Panc1 (cell line): ENCODE measurements at regions not wholly inside any gene's neighbourhood (a gene's known extent, or its start where the extent isn't known, plus 50 kb on each side); places are given as distances from the start of the nearest gene placed in this dataset.

ENCODE experiments used
- ATAC-seq: fragments of 200-7000 bp; cut with Tn5 transposase; 2 replicates; pipeline ENCODE4 v1.9.1; 2020; ENCODE audit warnings: mild to moderate bottlenecking, moderate library complexity
- BruUV-seq: library from RNA; stranded (reverse); fragments of 400-500 nt; replicated peaks from 2 replicates; lab custom pipeline; 2021; lab: Mats Ljungman, UMichigan
- CTCF ChIA-PET: fragments of 300-600 bp; sonication (Branson Sonifier 250); formaldehyde crosslinking; loops from one replicate; lab custom pipeline; 2022; ENCODE audit warnings: antibody characterized with exemption; lab: Charles Lee
- POLR2A ChIA-PET: fragments of 300-600 bp; sonication (Branson Sonifier 250); formaldehyde crosslinking; loops from one replicate; lab custom pipeline; 2022; ENCODE audit warnings: antibody characterized with exemption; lab: Charles Lee
- DNase-seq: peaks from one replicate; pipeline ENCODE4 v3.0.0-alpha.2; 2010; ENCODE audit warnings: low read depth, low spot score
- H3K27ac ChIP-seq: 2 replicates; pipeline ENCODE4 v1.5.1; 2011; ENCODE audit warnings: mild to moderate bottlenecking, low read length, inconsistent platforms
- H3K27me3 ChIP-seq: fragments of 200-500 bp; sonication (Bioruptor generic); 2 replicates; pipeline ENCODE4 v1.6.0; 2014; ENCODE audit warnings: low read length, inconsistent platforms; ENCODE audit not compliant: control insufficient read depth, insufficient read depth
- H3K36me3 ChIP-seq: fragments of 200-500 bp; sonication (Bioruptor generic); 2 replicates; pipeline ENCODE4 v1.5.1; 2014; ENCODE audit warnings: inconsistent platforms, mild to moderate bottlenecking, low read length, moderate library complexity; ENCODE audit not compliant: control insufficient read depth, insufficient read depth
- H3K4me1 ChIP-seq: 2 replicates; pipeline ENCODE4 v1.5.1; 2011; ENCODE audit warnings: inconsistent platforms, mild to moderate bottlenecking, low read length, moderate library complexity; ENCODE audit not compliant: control insufficient read depth, insufficient read depth
- H3K4me3 ChIP-seq, 2 experiments: 2 replicates each; pipeline ENCODE4 v1.5.1; 2011 to 2012; ENCODE audit warnings: low read depth in 2 of 2, low read length in 2 of 2, mild to moderate bottlenecking in 2 of 2, inconsistent platforms in 1 of 2, moderate library complexity in 1 of 2
- H3K9me3 ChIP-seq: fragments of 200-500 bp; sonication (Bioruptor generic); 2 replicates; pipeline ENCODE4 v1.5.1; 2014; ENCODE audit warnings: low read depth, mild to moderate bottlenecking, inconsistent platforms, low read length, moderate library complexity; ENCODE audit not compliant: control insufficient read depth, insufficient read depth
- CTCF ChIP-seq: fragments of 450-650 bp; IDR thresholded peaks from 2 replicates; pipeline ENCODE4 v1.5.1; 2017; ENCODE audit warnings: mild to moderate bottlenecking
- POLR2AphosphoS5 ChIP-seq: IDR thresholded peaks from 2 replicates; pipeline ENCODE4 v1.6.1; 2012; ENCODE audit warnings: mild to moderate bottlenecking, low read depth, low read length, moderate library complexity
- REST ChIP-seq, 2 experiments: IDR thresholded peaks; 2 replicates each; pipeline ENCODE4 v1.6.1; 2011 to 2012; ENCODE audit warnings: low read depth in 2 of 2, control low read depth in 1 of 2, low read length in 1 of 2, mild to moderate bottlenecking in 1 of 2, moderate library complexity in 1 of 2; ENCODE audit not compliant: insufficient read depth in 1 of 2
- SIN3A ChIP-seq: IDR thresholded peaks from 2 replicates; pipeline ENCODE4 v1.6.1; 2012; ENCODE audit warnings: low read depth, mild to moderate bottlenecking, low read length, moderate library complexity, borderline replicate concordance; ENCODE audit not compliant: insufficient read depth
- TCF7L2 ChIP-seq: IDR thresholded peaks from 2 replicates; pipeline ENCODE4 v1.6.1; 2011; ENCODE audit warnings: mild to moderate bottlenecking, low read depth, low read length, inconsistent platforms
- in situ Hi-C: cut with HindIII; loops from 2 replicates; pipeline ENCODE4 v1.10.0; 2016; ENCODE audit warnings: low sequenced_read_pairs, low pct_unique_long_range_greater_than_20kb
- intact Hi-C: fragments of 100-400 bp; cut with micrococcal nuclease; formaldehyde crosslinking; loops from one replicate; pipeline ENCODE4 v1.10.0; 2022; ENCODE audit not compliant: unreplicated experiment

- in situ Hi-C loops = no loop called here
Measured at GRCh38 chrX:39667736-39668482, 429.8 kb downstream of the BCOR start.

GRCh38 chrX:39669668-39670067, 428.1 kb downstream of the BCOR start:
- Histone ChIP-seq H3K4me3 (no peak overlapping the region), H3K9me3 (no peaks in the 10 kb centered on the region), H3K27ac (no peak overlapping the region), H3K4me1 (no peaks in the 10 kb centered on the region), H3K27me3 (no peaks in the 10 kb centered on the region), H3K36me3 (no peaks in the 10 kb centered on the region)
- in situ Hi-C loops = no loop called here
- intact Hi-C loops = no loop called here
- no TSS peak for BruUV-seq
- TF ChIP-seq POLR2AphosphoS5 (no peak), CTCF (no peak), TCF7L2 (no peak), REST (IDR thresholded peaks at IDR 0.05; ENCODE audit: insufficient read depth in 1 of 2, low read depth in 2 of 2, low read length in 1 of 2) (no peak), SIN3A (no peak)
- ATAC-seq = no peak
- no peak for DNase-seq
- POLR2A ChIA-PET = no interaction called here
- CTCF ChIA-PET = no interaction called here

More at GRCh38 chrX:39667736-39668482, 429.8 kb downstream of the BCOR start:
- POLR2A ChIA-PET = no interaction called here
- H3K36me3 ChIP-seq = no peaks in the 10 kb centered on the region
- no peaks in the 10 kb centered on the region for H3K9me3 ChIP-seq
- no peaks in the 10 kb centered on the region for H3K27me3 ChIP-seq
- no peak overlapping the region for H3K27ac ChIP-seq
- H3K4me1 ChIP-seq = no peaks in the 10 kb centered on the region
- CTCF ChIA-PET = no interaction called here
- TF ChIP-seq CTCF (no peak), SIN3A (no peak), TCF7L2 (no peak), POLR2AphosphoS5 (no peak), REST (IDR thresholded peaks at IDR 0.05; ENCODE audit: insufficient read depth in 1 of 2, low read depth in 2 of 2, low read length in 1 of 2) (no peak)
- intact Hi-C loops = no loop called here
- no peak for ATAC-seq
- no peak overlapping the region for H3K4me3 ChIP-seq
- DNase-seq = no peak
- no TSS peak for BruUV-seq
